ENCODE measurements at regions not wholly inside any gene's neighbourhood (a gene's known extent, or its start where the extent isn't known, plus 50 kb on each side); places are given as distances from the start of the nearest gene placed in this dataset.

DNA sequence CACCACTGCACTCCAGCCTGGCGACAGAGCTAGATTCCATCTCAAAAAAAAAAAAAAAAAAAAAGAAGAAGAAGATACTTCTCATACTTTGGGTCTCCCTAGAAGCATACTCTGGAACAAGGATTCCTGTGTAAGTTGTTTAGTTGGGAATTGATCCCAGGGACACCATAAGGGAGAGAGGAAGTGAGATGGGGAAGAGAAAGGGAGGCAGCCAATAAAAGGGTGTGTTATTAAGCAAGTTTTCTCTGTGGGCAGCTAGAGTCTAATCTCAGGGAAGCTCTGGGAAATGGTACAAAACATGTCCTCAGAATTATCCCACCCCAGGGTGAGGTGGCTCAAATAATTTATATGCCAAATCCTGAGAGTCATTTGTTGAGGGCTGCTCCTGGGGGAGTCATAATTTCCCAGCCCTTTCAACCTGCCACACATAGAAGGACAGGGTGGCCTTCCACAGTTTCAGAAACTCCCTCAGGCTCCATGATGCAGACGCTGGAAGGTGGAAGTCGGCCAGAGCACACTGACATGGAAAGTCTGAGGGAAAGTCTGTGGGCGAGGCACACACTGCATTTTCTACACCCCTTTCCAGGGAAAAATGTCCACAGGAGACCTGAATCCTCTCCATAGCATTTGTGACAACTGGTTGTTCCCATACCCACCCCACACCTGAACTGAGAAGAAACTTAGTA is 86.4 kb upstream of the SLC4A7 start:
- TF ChIP-seq POLR2A (IDR thresholded peaks at IDR 0.05; ENCODE audit: low read depth, low read length), result no peak
- TF ChIP-seq JUN (IDR thresholded peaks at IDR 0.05; ENCODE audit: borderline replicate concordance, insufficient read depth, insufficient read length, low read depth), result no peak
- TF ChIP-seq GATA2 (IDR thresholded peaks at IDR 0.05; ENCODE audit: insufficient read depth, insufficient read length, low read depth, low read length), result no peak
- Histone ChIP-seq H3K36me3 (ENCODE audit: control insufficient read depth in 2 of 2, extremely low read depth in 1 of 2, insufficient read depth in 2 of 2, low read length in 2 of 2) (no peaks in the 10 kb centered on the region), H3K4me2 (ENCODE audit: insufficient read depth, low read length) (no peak overlapping the region), H3K4me3 (replicated peaks in 1 of 3; ENCODE audit: insufficient read depth in 1 of 3, low read depth in 1 of 3, low read length in 3 of 3) (no peak overlapping the region), H4K20me1 (replicated peaks; ENCODE audit: control insufficient read depth, extremely low read depth, insufficient read depth, low read length) (no peaks in the 10 kb centered on the region), H3K4me1 (ENCODE audit: control insufficient read depth, extremely low read depth, insufficient read depth, low read length) (no peaks in the 10 kb centered on the region), H3K79me2 (ENCODE audit: control insufficient read depth, insufficient read depth, low read length) (no peaks in the 10 kb centered on the region), H3K9me1 (replicated peaks; ENCODE audit: control insufficient read depth, extremely low read depth, insufficient read depth, low read length) (no peaks in the 10 kb centered on the region), H2AFZ (ENCODE audit: low read depth, low read length) (no peak overlapping the region), H3K27me3 (ENCODE audit: control insufficient read depth in 2 of 2, insufficient read depth in 2 of 2, low read length in 2 of 2) (no peaks in the 10 kb centered on the region), H3K9ac (replicated peaks; ENCODE audit: extremely low read depth, insufficient read depth, low read length) (no peak overlapping the region), H3K27ac (ENCODE audit: insufficient read depth, low read depth, low read length) (no peak overlapping the region), H3K9me3 (replicated peaks; ENCODE audit: control insufficient read depth, insufficient read depth, low read length) (no peaks in the 10 kb centered on the region)
- ChIA-PET CTCF (no interaction called here), POLR2A (no interaction called here)
- BruUV-seq (replicated peaks), result no TSS peak
- DNase-seq (ENCODE audit: low read depth, low spot score) (no peak), FAIRE-seq (no peak)
- dilution Hi-C loops (cut with MboI; ENCODE audit: extremely low pct_ligation_motif_present, low sequenced_read_pairs) (no loop called here), intact Hi-C loops (cut with micrococcal nuclease) (no loop called here)

- no TSS peak for BruUV-seq (replicated peaks)
- intact Hi-C loops (cut with micrococcal nuclease), result no loop called here
- FAIRE-seq (no peak), DNase-seq (ENCODE audit: low read depth, low spot score) (no peak)
- Histone ChIP-seq H3K4me2 (ENCODE audit: insufficient read depth, low read length) (no peak overlapping the region), H3K9me1 (replicated peaks; ENCODE audit: control insufficient read depth, extremely low read depth, insufficient read depth, low read length) (no peaks in the 10 kb centered on the region), H3K27ac (ENCODE audit: insufficient read depth, low read depth, low read length) (no peak overlapping the region), H2AFZ (ENCODE audit: low read depth, low read length) (no peak overlapping the region), H3K4me3 (replicated peaks in 1 of 3; ENCODE audit: insufficient read depth in 1 of 3, low read depth in 1 of 3, low read length in 3 of 3) (no peak overlapping the region), H3K4me1 (ENCODE audit: control insufficient read depth, extremely low read depth, insufficient read depth, low read length) (peaks cover 5% of the 10 kb centered on the region), H3K9ac (replicated peaks; ENCODE audit: extremely low read depth, insufficient read depth, low read length) (no peak overlapping the region), H3K27me3 (ENCODE audit: control insufficient read depth in 2 of 2, insufficient read depth in 2 of 2, low read length in 2 of 2) (no peaks in the 10 kb centered on the region), H3K9me3 (replicated peaks; ENCODE audit: control insufficient read depth, insufficient read depth, low read length) (no peaks in the 10 kb centered on the region), H3K36me3 (ENCODE audit: control insufficient read depth in 2 of 2, extremely low read depth in 1 of 2, insufficient read depth in 2 of 2, low read length in 2 of 2) (no peaks in the 10 kb centered on the region), H4K20me1 (replicated peaks; ENCODE audit: control insufficient read depth, extremely low read depth, insufficient read depth, low read length) (no peaks in the 10 kb centered on the region), H3K79me2 (ENCODE audit: control insufficient read depth, insufficient read depth, low read length) (no peaks in the 10 kb centered on the region)
- dilution Hi-C loops (cut with MboI; ENCODE audit: extremely low pct_ligation_motif_present, low sequenced_read_pairs), result no loop called here
- POLR2A ChIA-PET, result no interaction called here
- CTCF ChIA-PET, result no interaction called here
- TF ChIP-seq MYC (IDR thresholded peaks at IDR 0.05; ENCODE audit: low read depth, low read length) (no peak), FOS (IDR thresholded peaks at IDR 0.05; ENCODE audit: borderline replicate concordance, insufficient read depth, low read length) (no peak), JUN (IDR thresholded peaks at IDR 0.05; ENCODE audit: borderline replicate concordance, insufficient read depth, insufficient read length, low read depth) (no peak), GATA2 (IDR thresholded peaks at IDR 0.05; ENCODE audit: insufficient read depth, insufficient read length, low read depth, low read length) (no peak), POLR2A (IDR thresholded peaks at IDR 0.05; ENCODE audit: low read depth, low read length) (no peak), POLR2AphosphoS5 (IDR thresholded peaks at IDR 0.05; ENCODE audit: insufficient read depth, low read depth, low read length) (no peak), CTCF (IDR thresholded peaks at IDR 0.05; ENCODE audit: extremely low read depth in 1 of 2, insufficient read depth in 1 of 2, low read depth in 1 of 2, low read length in 2 of 2) (no peak), EZH2 (IDR thresholded peaks at IDR 0.05; ENCODE audit: borderline replicate concordance, low read depth, low read length, severe bottlenecking) (no peak), MAX (IDR thresholded peaks at IDR 0.05; ENCODE audit: insufficient read depth, insufficient read length) (no peak)
Measured at GRCh38 chr3:27568393-27568792, 84.2 kb upstream of the SLC4A7 start.

All from endothelial cell of umbilical vein (primary cell).